ENCODE measurements at regions not wholly inside any gene's neighbourhood (a gene's known extent, or its start where the extent isn't known, plus 50 kb on each side); places are given as distances from the start of the nearest gene placed in this dataset.

DNA sequence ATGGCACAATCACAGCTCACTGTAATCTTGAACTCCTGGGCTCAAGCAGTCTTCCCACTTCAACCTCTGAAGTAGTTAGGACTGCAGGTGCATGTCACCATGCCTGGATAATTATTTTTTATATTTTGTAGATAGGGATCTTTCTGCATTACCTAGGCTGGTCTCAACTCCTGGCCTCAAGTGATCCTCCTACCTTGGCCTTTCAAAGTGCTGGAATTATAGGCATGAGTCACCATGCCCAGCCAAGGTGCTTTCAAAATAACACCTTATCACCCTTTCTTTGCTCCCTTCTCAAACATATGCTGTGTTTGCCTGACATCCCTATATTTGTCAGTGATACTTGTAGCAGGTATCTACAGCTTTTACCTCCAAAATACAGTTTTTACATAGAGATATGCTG is 242.0 kb upstream of the ARRDC4 start:
- TF ChIP-seq CTCF (IDR thresholded peaks at IDR 0.05) (no peak), POLR2A (IDR thresholded peaks at IDR 0.05) (no peak), POLR2AphosphoS5 (IDR thresholded peaks at IDR 0.05) (no peak)
